A673 (cell line): ENCODE measurements at regions not wholly inside any gene's neighbourhood (a gene's known extent, or its start where the extent isn't known, plus 50 kb on each side); places are given as distances from the start of the nearest gene placed in this dataset.

Source experiments
- EZH2 ChIP-seq: fragments of 200-600 bp; sonication (generic); IDR thresholded peaks from 2 replicates; pipeline ENCODE4 v1.6.1; 2017; ENCODE audit warnings: borderline replicate concordance, low read depth, mild to moderate bottlenecking, mixed read lengths, antibody characterized with exemption, low read length; ENCODE audit not compliant: poor library complexity, severe bottlenecking
- TF ChIP-seq, protein P1 (sequence below): fragments of 300-800, 200-600 bp; sonication (generic); conservative IDR thresholded peaks from 2 replicates; pipeline ENCODE4 v1.5.1; 2017; ENCODE audit warnings: low read depth, mild to moderate bottlenecking, antibody characterized with exemption, low read length, moderate library complexity, mixed read lengths

DNA sequence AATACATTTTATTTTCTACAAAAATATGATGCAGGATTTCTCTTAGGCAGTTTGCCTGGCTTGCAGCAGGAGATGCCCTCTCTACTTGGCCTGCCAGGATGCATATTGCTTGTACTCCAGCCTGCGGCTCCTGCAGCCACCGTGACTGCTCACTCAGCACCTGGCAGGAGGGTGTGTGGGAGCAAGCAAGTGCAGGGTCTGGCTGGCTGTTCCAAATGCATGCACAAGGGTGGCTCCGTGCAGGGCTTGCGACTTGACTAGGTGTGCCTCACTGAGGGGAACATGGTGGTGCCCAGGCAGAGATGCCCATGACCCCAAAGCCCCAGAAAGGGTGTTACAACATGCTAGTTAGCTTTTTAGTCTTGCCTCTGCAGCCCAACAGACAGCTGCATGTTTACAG is 1240.2 kb upstream of the ALCAM start:
- TF ChIP-seq, protein P1, sequence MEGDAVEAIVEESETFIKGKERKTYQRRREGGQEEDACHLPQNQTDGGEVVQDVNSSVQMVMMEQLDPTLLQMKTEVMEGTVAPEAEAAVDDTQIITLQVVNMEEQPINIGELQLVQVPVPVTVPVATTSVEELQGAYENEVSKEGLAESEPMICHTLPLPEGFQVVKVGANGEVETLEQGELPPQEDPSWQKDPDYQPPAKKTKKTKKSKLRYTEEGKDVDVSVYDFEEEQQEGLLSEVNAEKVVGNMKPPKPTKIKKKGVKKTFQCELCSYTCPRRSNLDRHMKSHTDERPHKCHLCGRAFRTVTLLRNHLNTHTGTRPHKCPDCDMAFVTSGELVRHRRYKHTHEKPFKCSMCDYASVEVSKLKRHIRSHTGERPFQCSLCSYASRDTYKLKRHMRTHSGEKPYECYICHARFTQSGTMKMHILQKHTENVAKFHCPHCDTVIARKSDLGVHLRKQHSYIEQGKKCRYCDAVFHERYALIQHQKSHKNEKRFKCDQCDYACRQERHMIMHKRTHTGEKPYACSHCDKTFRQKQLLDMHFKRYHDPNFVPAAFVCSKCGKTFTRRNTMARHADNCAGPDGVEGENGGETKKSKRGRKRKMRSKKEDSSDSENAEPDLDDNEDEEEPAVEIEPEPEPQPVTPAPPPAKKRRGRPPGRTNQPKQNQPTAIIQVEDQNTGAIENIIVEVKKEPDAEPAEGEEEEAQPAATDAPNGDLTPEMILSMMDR, result no peak
- TF ChIP-seq EZH2, result no peak
